RWPE2 (cell line): ENCODE measurements at regions not wholly inside any gene's neighbourhood (a gene's known extent, or its start where the extent isn't known, plus 50 kb on each side); places are given as distances from the start of the nearest gene placed in this dataset.
A peak's percentile ranks its signal among the peaks of the same experiment; 100 is the strongest.

Source experiments
- ATAC-seq: fragments of 200-7000 bp; cut with Tn5 transposase; 3 replicates; pipeline ENCODE4 v1.9.1; 2021; ENCODE audit warnings: low read depth
- DNase-seq: peaks from one replicate; pipeline ENCODE4 v3.0.0-alpha.2; 2020; ENCODE audit warnings: low spot score
- H3K27ac ChIP-seq: fragments of 450-650 bp; 2 replicates; pipeline ENCODE4 v1.5.1; 2017; ENCODE audit warnings: mild to moderate bottlenecking; ENCODE audit not compliant: poor library complexity, severe bottlenecking
- H3K27me3 ChIP-seq: fragments of 250-450 bp; sonication (Bioruptor Pico); 2 replicates; pipeline ENCODE4 v1.5.1; 2021; ENCODE audit warnings: mild to moderate bottlenecking, moderate library complexity; ENCODE audit not compliant: insufficient read depth, poor library complexity, severe bottlenecking
- H3K36me3 ChIP-seq: fragments of 250-450 bp; sonication (Bioruptor Pico); 2 replicates; pipeline ENCODE4 v1.5.1; 2020; ENCODE audit warnings: low read depth, mild to moderate bottlenecking, moderate library complexity
- H3K4me1 ChIP-seq: fragments of 250-450 bp; sonication (Bioruptor Pico); 2 replicates; pipeline ENCODE4 v1.5.1; 2021; ENCODE audit warnings: mild to moderate bottlenecking, moderate library complexity; ENCODE audit not compliant: insufficient read depth, poor library complexity, severe bottlenecking
- H3K4me3 ChIP-seq: fragments of 250-450 bp; sonication (Bioruptor Pico); 2 replicates; pipeline ENCODE4 v1.5.1; 2021; ENCODE audit warnings: mild to moderate bottlenecking, moderate library complexity; ENCODE audit not compliant: severe bottlenecking
- H3K9me3 ChIP-seq: fragments of 250-450 bp; sonication (Bioruptor Pico); 2 replicates; pipeline ENCODE4 v1.5.1; 2021; ENCODE audit warnings: mild to moderate bottlenecking, moderate library complexity; ENCODE audit not compliant: severe bottlenecking
- CTCF ChIP-seq: fragments of 450-650 bp; IDR thresholded peaks from one replicate; pipeline ENCODE4 v1.5.1; 2017; ENCODE audit warnings: mild to moderate bottlenecking, moderate library complexity; ENCODE audit not compliant: poor library complexity, severe bottlenecking

GRCh38 chr2:219723311-219723710 is 95.9 kb downstream of the SLC4A3 start:
- H3K36me3 ChIP-seq: no peaks in the 10 kb centered on the region
- H3K27me3 ChIP-seq: no peaks in the 10 kb centered on the region
- H3K27ac ChIP-seq: no peak overlapping the region
- H3K4me1 ChIP-seq: peaks cover 11% of the 10 kb centered on the region
- no peak overlapping the region for H3K4me3 ChIP-seq
- TF ChIP-seq CTCF: no peak
- H3K9me3 ChIP-seq: no peaks in the 10 kb centered on the region
- DNase-seq: no peak
- ATAC-seq: no peak

GRCh38 chr2:219724628-219725027 is 97.2 kb downstream of the SLC4A3 start:
- Histone ChIP-seq H3K27ac (no peak overlapping the region), H3K27me3 (no peaks in the 10 kb centered on the region), H3K4me1 (peaks cover 11% of the 10 kb centered on the region), H3K9me3 (no peaks in the 10 kb centered on the region), H3K4me3 (no peak overlapping the region), H3K36me3 (no peaks in the 10 kb centered on the region)
- no peak for DNase-seq
- no peak for TF ChIP-seq CTCF
- no peak for ATAC-seq

GRCh38 chr2:219726916-219727315 is 99.5 kb downstream of the SLC4A3 start:
- ATAC-seq (no peak), DNase-seq (no peak)
- Histone ChIP-seq H3K27me3 (no peaks in the 10 kb centered on the region), H3K9me3 (no peaks in the 10 kb centered on the region), H3K27ac (no peak overlapping the region), H3K4me1 (peaks cover 10% of the 10 kb centered on the region), H3K36me3 (no peaks in the 10 kb centered on the region), H3K4me3 (no peak overlapping the region)
- peak; percentile 20 for TF ChIP-seq CTCF

- H3K9me3 ChIP-seq: no peaks in the 10 kb centered on the region
- DNase-seq (no peak), ATAC-seq (peak; percentile 27; the same call in 1 of the 3 replicates)
- H3K36me3 ChIP-seq: no peaks in the 10 kb centered on the region
- no peaks in the 10 kb centered on the region for H3K27me3 ChIP-seq
- peaks cover 8% of the 10 kb centered on the region for H3K4me1 ChIP-seq
- H3K4me3 ChIP-seq: no peak overlapping the region
- no peak for TF ChIP-seq CTCF
- H3K27ac ChIP-seq: no peak overlapping the region
These were observed 100.5 kb downstream of the SLC4A3 start for GRCh38 chr2:219727771-219728429.

- no peaks in the 10 kb centered on the region for H3K9me3 ChIP-seq
- peaks cover 12% of the 10 kb centered on the region for H3K4me1 ChIP-seq
- ATAC-seq: no peak
- H3K27me3 ChIP-seq: no peaks in the 10 kb centered on the region
- no peak for DNase-seq
- no peak overlapping the region for H3K27ac ChIP-seq
- no peaks in the 10 kb centered on the region for H3K36me3 ChIP-seq
- no peak overlapping the region for H3K4me3 ChIP-seq
- no peak for TF ChIP-seq CTCF
These were observed 101.6 kb downstream of the SLC4A3 start for GRCh38 chr2:219728991-219729487.
